ENCODE measurements at regions not wholly inside any gene's neighbourhood (a gene's known extent, or its start where the extent isn't known, plus 50 kb on each side); places are given as distances from the start of the nearest gene placed in this dataset.

DNA sequence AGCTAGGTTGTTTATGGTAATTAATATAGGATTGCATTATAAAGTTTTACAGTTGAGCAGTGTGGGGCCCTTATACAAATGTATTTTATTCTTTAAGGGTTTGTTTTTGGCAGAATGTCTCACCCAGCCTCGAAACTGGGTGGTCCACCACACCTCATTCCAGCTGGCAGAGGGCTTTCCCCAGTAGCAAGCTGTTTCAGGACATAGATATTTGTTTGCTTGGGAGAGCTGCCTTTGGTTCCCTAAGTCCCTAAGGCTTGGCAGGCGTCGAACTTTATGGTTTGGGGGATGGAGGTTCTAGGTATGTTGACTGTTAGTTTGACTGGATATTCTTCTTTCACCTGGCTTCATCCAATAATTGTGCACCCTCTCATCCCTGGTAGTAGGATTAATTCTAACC lies 205.9 kb downstream of the KCNS3 start:
- no peak for TF ChIP-seq FOXA1 (IDR thresholded peaks at IDR 0.05)
- TF ChIP-seq FOXA2 (IDR thresholded peaks at IDR 0.05), result no peak
- no peak for TF ChIP-seq NR2F2 (IDR thresholded peaks at IDR 0.05)
- no peak for TF ChIP-seq YY1 (IDR thresholded peaks at IDR 0.05)
- TF ChIP-seq MAX (IDR thresholded peaks at IDR 0.05), result no peak
- TF ChIP-seq JUND (IDR thresholded peaks at IDR 0.05), result no peak
- no peak for TF ChIP-seq EGR1 (IDR thresholded peaks at IDR 0.05; ENCODE audit: low read depth in 2 of 2)
- TF ChIP-seq HNF4A (conservative IDR thresholded peaks at IDR 0.05), result no peak
- TF ChIP-seq RAD21 (IDR thresholded peaks at IDR 0.05), result no peak
- no peaks in the 10 kb centered on the region for H3K36me3 ChIP-seq (ENCODE audit: control insufficient read depth in 4 of 4, insufficient read depth in 3 of 4, low read depth in 1 of 4, low read length in 3 of 4)
- H3K27me3 ChIP-seq (ENCODE audit: control insufficient read depth in 4 of 4, insufficient read depth in 4 of 4, low read length in 3 of 4), result peaks cover 0 to 2% (median 0%) of the 10 kb centered on the region in 4 donors
- no peak for DNase-seq (ENCODE audit: low spot score)
- no peak overlapping the region for H3K4me3 ChIP-seq (ENCODE audit: low read depth in 1 of 3, low read length in 3 of 3)
- WGBS, result 80% methylated on average over 3 of the region's 3 CpGs
- H3K9me3 ChIP-seq (ENCODE audit: control insufficient read depth in 4 of 4, low read length in 3 of 4), result no peaks in the 10 kb centered on the region
- H3K27ac ChIP-seq (ENCODE audit: low read depth in 1 of 2, low read length in 2 of 2), result no peak overlapping the region
- H3K9ac ChIP-seq (ENCODE audit: low read depth in 1 of 2, low read length in 2 of 2), result no peak overlapping the region
- no peaks in the 10 kb centered on the region for H3K4me1 ChIP-seq (ENCODE audit: control insufficient read depth in 4 of 4, insufficient read depth in 4 of 4, low read length in 3 of 4)

GRCh38 chr2:18083806-18084205 lies 205.3 kb downstream of the KCNS3 start:
- H3K9me3 ChIP-seq (ENCODE audit: control insufficient read depth in 4 of 4, low read length in 3 of 4), result no peaks in the 10 kb centered on the region
- H3K27me3 ChIP-seq (ENCODE audit: control insufficient read depth in 4 of 4, insufficient read depth in 4 of 4, low read length in 3 of 4), result peaks cover 0 to 2% (median 0%) of the 10 kb centered on the region in 4 donors
- H3K4me1 ChIP-seq (ENCODE audit: control insufficient read depth in 4 of 4, insufficient read depth in 4 of 4, low read length in 3 of 4), result no peaks in the 10 kb centered on the region
- H3K4me3 ChIP-seq (ENCODE audit: low read depth in 1 of 3, low read length in 3 of 3), result no peak overlapping the region
- DNase-seq (ENCODE audit: low spot score), result no peak
- WGBS, result 71% methylated on average over 3 of the region's 3 CpGs
- no peak for TF ChIP-seq TAF1 (conservative IDR thresholded peaks at IDR 0.05)
- no peak for TF ChIP-seq ATF3 (IDR thresholded peaks at IDR 0.05)
- TF ChIP-seq YY1 (IDR thresholded peaks at IDR 0.05), result no peak
- TF ChIP-seq MAX (IDR thresholded peaks at IDR 0.05), result no peak
- TF ChIP-seq RAD21 (IDR thresholded peaks at IDR 0.05), result no peak
- TF ChIP-seq, protein P1, sequence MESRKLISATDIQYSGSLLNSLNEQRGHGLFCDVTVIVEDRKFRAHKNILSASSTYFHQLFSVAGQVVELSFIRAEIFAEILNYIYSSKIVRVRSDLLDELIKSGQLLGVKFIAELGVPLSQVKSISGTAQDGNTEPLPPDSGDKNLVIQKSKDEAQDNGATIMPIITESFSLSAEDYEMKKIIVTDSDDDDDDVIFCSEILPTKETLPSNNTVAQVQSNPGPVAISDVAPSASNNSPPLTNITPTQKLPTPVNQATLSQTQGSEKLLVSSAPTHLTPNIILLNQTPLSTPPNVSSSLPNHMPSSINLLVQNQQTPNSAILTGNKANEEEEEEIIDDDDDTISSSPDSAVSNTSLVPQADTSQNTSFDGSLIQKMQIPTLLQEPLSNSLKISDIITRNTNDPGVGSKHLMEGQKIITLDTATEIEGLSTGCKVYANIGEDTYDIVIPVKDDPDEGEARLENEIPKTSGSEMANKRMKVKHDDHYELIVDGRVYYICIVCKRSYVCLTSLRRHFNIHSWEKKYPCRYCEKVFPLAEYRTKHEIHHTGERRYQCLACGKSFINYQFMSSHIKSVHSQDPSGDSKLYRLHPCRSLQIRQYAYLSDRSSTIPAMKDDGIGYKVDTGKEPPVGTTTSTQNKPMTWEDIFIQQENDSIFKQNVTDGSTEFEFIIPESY (IDR thresholded peaks at IDR 0.05), result no peak
- no peak for TF ChIP-seq FOXA2 (IDR thresholded peaks at IDR 0.05)
- no peak for TF ChIP-seq EGR1 (IDR thresholded peaks at IDR 0.05; ENCODE audit: low read depth in 2 of 2)
- TF ChIP-seq CTCF (IDR thresholded peaks at IDR 0.05; ENCODE audit: low read depth, low read length, missing input control), result no peak
- no peak for TF ChIP-seq GABPA (IDR thresholded peaks at IDR 0.05 in 1 of 2, conservative IDR thresholded peaks at IDR 0.05 in 1 of 2)
- no peak overlapping the region for H3K27ac ChIP-seq (ENCODE audit: low read depth in 1 of 2, low read length in 2 of 2)
- no peak overlapping the region for H3K9ac ChIP-seq (ENCODE audit: low read depth in 1 of 2, low read length in 2 of 2)
- no peaks in the 10 kb centered on the region for H3K36me3 ChIP-seq (ENCODE audit: control insufficient read depth in 4 of 4, insufficient read depth in 3 of 4, low read depth in 1 of 4, low read length in 3 of 4)

GRCh38 chr2:18078216-18078615 lies 199.7 kb downstream of the KCNS3 start:
- H3K9me3 ChIP-seq (ENCODE audit: control insufficient read depth in 4 of 4, low read length in 3 of 4), result no peaks in the 10 kb centered on the region
- TF ChIP-seq HNF4A (conservative IDR thresholded peaks at IDR 0.05) (no peak), YY1 (IDR thresholded peaks at IDR 0.05) (no peak), SP1 (IDR thresholded peaks at IDR 0.05) (no peak), JUND (IDR thresholded peaks at IDR 0.05) (no peak), ATF3 (IDR thresholded peaks at IDR 0.05) (no peak)
- 52% methylated on average over 2 of the region's 2 CpGs for WGBS
- H3K27me3 ChIP-seq (ENCODE audit: control insufficient read depth in 4 of 4, insufficient read depth in 4 of 4, low read length in 3 of 4), result peaks cover 0 to 6% (median 0%) of the 10 kb centered on the region in 4 donors
- no peak overlapping the region for H3K9ac ChIP-seq (ENCODE audit: low read depth in 1 of 2, low read length in 2 of 2)
- no peaks in the 10 kb centered on the region for H3K36me3 ChIP-seq (ENCODE audit: control insufficient read depth in 4 of 4, insufficient read depth in 3 of 4, low read depth in 1 of 4, low read length in 3 of 4)
- no peak for DNase-seq (ENCODE audit: low spot score)
- no peak overlapping the region for H3K27ac ChIP-seq (ENCODE audit: low read depth in 1 of 2, low read length in 2 of 2)
- H3K4me3 ChIP-seq (ENCODE audit: low read depth in 1 of 3, low read length in 3 of 3), result no peak overlapping the region
- no peaks in the 10 kb centered on the region for H3K4me1 ChIP-seq (ENCODE audit: control insufficient read depth in 4 of 4, insufficient read depth in 4 of 4, low read length in 3 of 4)

Measured in liver (tissue), 8 donors.